ENCODE measurements at regions not wholly inside any gene's neighbourhood (a gene's known extent, or its start where the extent isn't known, plus 50 kb on each side); places are given as distances from the start of the nearest gene placed in this dataset.

- H3K36me3 ChIP-seq (replicated peaks; ENCODE audit: low read depth, low read length), result no peaks in the 10 kb centered on the region
- peaks cover 35% of the 10 kb centered on the region for H3K27me3 ChIP-seq (ENCODE audit: low read depth, low read length)
- no peak overlapping the region for H3K4me2 ChIP-seq (ENCODE audit: low read length)
- TF ChIP-seq, protein P1, sequence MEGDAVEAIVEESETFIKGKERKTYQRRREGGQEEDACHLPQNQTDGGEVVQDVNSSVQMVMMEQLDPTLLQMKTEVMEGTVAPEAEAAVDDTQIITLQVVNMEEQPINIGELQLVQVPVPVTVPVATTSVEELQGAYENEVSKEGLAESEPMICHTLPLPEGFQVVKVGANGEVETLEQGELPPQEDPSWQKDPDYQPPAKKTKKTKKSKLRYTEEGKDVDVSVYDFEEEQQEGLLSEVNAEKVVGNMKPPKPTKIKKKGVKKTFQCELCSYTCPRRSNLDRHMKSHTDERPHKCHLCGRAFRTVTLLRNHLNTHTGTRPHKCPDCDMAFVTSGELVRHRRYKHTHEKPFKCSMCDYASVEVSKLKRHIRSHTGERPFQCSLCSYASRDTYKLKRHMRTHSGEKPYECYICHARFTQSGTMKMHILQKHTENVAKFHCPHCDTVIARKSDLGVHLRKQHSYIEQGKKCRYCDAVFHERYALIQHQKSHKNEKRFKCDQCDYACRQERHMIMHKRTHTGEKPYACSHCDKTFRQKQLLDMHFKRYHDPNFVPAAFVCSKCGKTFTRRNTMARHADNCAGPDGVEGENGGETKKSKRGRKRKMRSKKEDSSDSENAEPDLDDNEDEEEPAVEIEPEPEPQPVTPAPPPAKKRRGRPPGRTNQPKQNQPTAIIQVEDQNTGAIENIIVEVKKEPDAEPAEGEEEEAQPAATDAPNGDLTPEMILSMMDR (IDR thresholded peaks at IDR 0.05; ENCODE audit: low read depth, low read length), result no peak
- no peak for TF ChIP-seq EZH2phosphoT487 (IDR thresholded peaks at IDR 0.05; ENCODE audit: low read depth)
- no peak overlapping the region for H3K9ac ChIP-seq (ENCODE audit: low read length)
- H3K9me3 ChIP-seq (ENCODE audit: insufficient read depth, low read length), result no peaks in the 10 kb centered on the region
- no peak overlapping the region for H3K4me3 ChIP-seq (ENCODE audit: low read length)
- H3K79me2 ChIP-seq (ENCODE audit: low read length), result no peaks in the 10 kb centered on the region
- peaks cover 6% of the 10 kb centered on the region for H4K20me1 ChIP-seq (ENCODE audit: insufficient read depth, low read length)
- no peak overlapping the region for H2AFZ ChIP-seq (ENCODE audit: low read depth, low read length)
- H3K27ac ChIP-seq (ENCODE audit: low read length), result no peak overlapping the region
- H3K4me1 ChIP-seq (ENCODE audit: low read length), result peaks cover 10% of the 10 kb centered on the region
These were observed 67.5 kb upstream of the PHF21B start for GRCh38 chr22:45077286-45077685.

GRCh38 chr22:45077826-45078334 is 68.1 kb upstream of the PHF21B start:
- no peaks in the 10 kb centered on the region for H3K36me3 ChIP-seq (replicated peaks; ENCODE audit: low read depth, low read length)
- H3K79me2 ChIP-seq (ENCODE audit: low read length), result no peaks in the 10 kb centered on the region
- peaks cover 30% of the 10 kb centered on the region for H3K27me3 ChIP-seq (ENCODE audit: low read depth, low read length)
- TF ChIP-seq, protein P1 (IDR thresholded peaks at IDR 0.05; ENCODE audit: low read depth, low read length), result no peak
- TF ChIP-seq EZH2phosphoT487 (IDR thresholded peaks at IDR 0.05; ENCODE audit: low read depth), result no peak
- H3K27ac ChIP-seq (ENCODE audit: low read length), result no peak overlapping the region
- H2AFZ ChIP-seq (ENCODE audit: low read depth, low read length), result no peak overlapping the region
- H3K9me3 ChIP-seq (ENCODE audit: insufficient read depth, low read length), result no peaks in the 10 kb centered on the region
- no peak overlapping the region for H3K4me2 ChIP-seq (ENCODE audit: low read length)
- peaks cover under 1% of the 10 kb centered on the region; the same call in 1 of the 2 replicates for H4K20me1 ChIP-seq (ENCODE audit: insufficient read depth, low read length)
- H3K4me1 ChIP-seq (ENCODE audit: low read length), result peaks cover 7% of the 10 kb centered on the region
- no peak overlapping the region for H3K4me3 ChIP-seq (ENCODE audit: low read length)
- no peak overlapping the region for H3K9ac ChIP-seq (ENCODE audit: low read length)

GRCh38 chr22:45082795-45083194 is 73.0 kb upstream of the PHF21B start:
- Histone ChIP-seq H4K20me1 (ENCODE audit: insufficient read depth, low read length) (no peaks in the 10 kb centered on the region), H3K4me1 (ENCODE audit: low read length) (no peaks in the 10 kb centered on the region), H2AFZ (ENCODE audit: low read depth, low read length) (no peak overlapping the region), H3K4me2 (ENCODE audit: low read length) (no peak overlapping the region), H3K9ac (ENCODE audit: low read length) (no peak overlapping the region), H3K4me3 (ENCODE audit: low read length) (no peak overlapping the region), H3K79me2 (ENCODE audit: low read length) (no peaks in the 10 kb centered on the region), H3K36me3 (replicated peaks; ENCODE audit: low read depth, low read length) (no peaks in the 10 kb centered on the region), H3K9me3 (ENCODE audit: insufficient read depth, low read length) (no peaks in the 10 kb centered on the region), H3K27me3 (ENCODE audit: low read depth, low read length) (peaks cover 22% of the 10 kb centered on the region; the same call in 1 of the 2 replicates), H3K27ac (ENCODE audit: low read length) (no peak overlapping the region)
- TF ChIP-seq EZH2phosphoT487 (IDR thresholded peaks at IDR 0.05; ENCODE audit: low read depth), result no peak
- TF ChIP-seq, protein P1 (IDR thresholded peaks at IDR 0.05; ENCODE audit: low read depth, low read length), result peak; percentile 18; the same call in 1 of the 2 replicates

DNA sequence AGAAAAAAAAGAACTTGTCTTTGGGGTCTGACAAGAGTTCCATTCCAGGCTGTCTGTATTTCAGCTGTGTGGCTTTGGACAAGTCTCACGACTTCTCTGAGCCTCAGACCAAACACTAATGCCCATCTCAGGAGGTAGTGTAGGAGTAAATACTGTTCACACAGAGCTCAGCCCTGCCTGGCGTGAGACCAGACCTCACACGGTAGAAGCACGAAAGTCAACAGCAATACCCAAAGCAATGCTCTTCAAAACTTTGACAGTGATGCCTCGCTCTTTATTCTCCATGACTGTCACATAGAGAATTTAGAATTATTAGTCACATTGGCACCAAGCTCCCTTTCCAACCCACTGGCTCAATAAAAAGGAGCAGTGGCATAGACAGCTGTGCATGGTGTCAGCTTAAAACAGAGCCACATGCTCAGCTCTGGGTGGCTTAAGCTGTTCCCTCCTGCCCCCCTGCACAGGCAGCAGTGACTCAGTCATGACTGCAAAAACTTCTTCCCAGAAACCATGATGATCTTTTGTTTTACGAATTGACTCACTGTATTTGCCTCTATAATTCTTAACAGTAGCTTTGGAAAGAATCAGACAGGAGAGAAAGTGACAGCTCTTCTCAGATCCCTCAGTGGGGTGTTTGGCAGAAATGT is 74.0 kb upstream of the PHF21B start:
- H3K79me2 ChIP-seq (ENCODE audit: low read length), result no peaks in the 10 kb centered on the region
- H2AFZ ChIP-seq (ENCODE audit: low read depth, low read length), result no peak overlapping the region
- peaks cover 22% of the 10 kb centered on the region; the same call in 1 of the 2 replicates for H3K27me3 ChIP-seq (ENCODE audit: low read depth, low read length)
- no peaks in the 10 kb centered on the region for H3K36me3 ChIP-seq (replicated peaks; ENCODE audit: low read depth, low read length)
- H3K4me2 ChIP-seq (ENCODE audit: low read length), result no peak overlapping the region
- H3K4me3 ChIP-seq (ENCODE audit: low read length), result no peak overlapping the region
- H4K20me1 ChIP-seq (ENCODE audit: insufficient read depth, low read length), result no peaks in the 10 kb centered on the region
- no peaks in the 10 kb centered on the region for H3K9me3 ChIP-seq (ENCODE audit: insufficient read depth, low read length)
- no peak overlapping the region for H3K27ac ChIP-seq (ENCODE audit: low read length)
- no peak overlapping the region for H3K9ac ChIP-seq (ENCODE audit: low read length)
- TF ChIP-seq, protein P1 (IDR thresholded peaks at IDR 0.05; ENCODE audit: low read depth, low read length), result no peak
- no peak for TF ChIP-seq EZH2phosphoT487 (IDR thresholded peaks at IDR 0.05; ENCODE audit: low read depth)
- no peaks in the 10 kb centered on the region for H3K4me1 ChIP-seq (ENCODE audit: low read length)

All from OCI-LY3 (cell line).